ENCODE measurements at regions not wholly inside any gene's neighbourhood (a gene's known extent, or its start where the extent isn't known, plus 50 kb on each side); places are given as distances from the start of the nearest gene placed in this dataset.

DNA sequence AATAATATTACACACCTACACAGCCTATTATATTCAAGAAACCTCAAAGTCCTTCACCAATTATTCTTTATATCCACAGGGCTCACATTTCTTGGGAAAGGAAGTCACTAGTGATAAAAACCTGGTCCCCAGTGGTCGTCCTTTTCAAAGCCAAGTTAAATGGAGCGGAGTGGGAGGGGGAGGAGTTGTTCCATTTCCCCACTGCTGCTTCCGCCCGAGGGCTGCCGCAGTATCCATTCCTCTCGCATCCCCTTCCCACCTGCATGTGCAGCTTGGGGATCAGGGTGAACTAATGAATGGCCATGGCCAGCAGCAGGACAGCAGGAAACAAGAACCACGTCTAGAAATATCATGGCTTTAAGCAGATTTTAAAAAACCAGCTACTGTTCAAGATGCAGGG, 76.4 kb upstream of the SEMA6D start:
- intact Hi-C loops (cut with DNase I): no loop called here
- Histone ChIP-seq H3K4me1 (ENCODE audit: control insufficient read depth in 2 of 3, insufficient read depth in 2 of 3, low read depth in 1 of 3, low read length in 3 of 3) (no peaks in the 10 kb centered on the region), H3K27me3 (ENCODE audit: control insufficient read depth, insufficient read depth, low read length) (no peaks in the 10 kb centered on the region), H3K9me3 (ENCODE audit: control insufficient read depth in 2 of 3, insufficient read depth in 1 of 3, low read length in 3 of 3) (no peaks in the 10 kb centered on the region), H3K4me3 (ENCODE audit: low read length in 3 of 3) (no peak overlapping the region), H3K27ac (ENCODE audit: low read depth in 2 of 2, low read length in 2 of 2) (no peak overlapping the region), H3K36me3 (ENCODE audit: control insufficient read depth in 2 of 3, insufficient read depth in 3 of 3, low read length in 3 of 3) (no peaks in the 10 kb centered on the region), H3K9ac (ENCODE audit: low read length in 3 of 3) (no peak overlapping the region)
- TF ChIP-seq, protein P1, sequence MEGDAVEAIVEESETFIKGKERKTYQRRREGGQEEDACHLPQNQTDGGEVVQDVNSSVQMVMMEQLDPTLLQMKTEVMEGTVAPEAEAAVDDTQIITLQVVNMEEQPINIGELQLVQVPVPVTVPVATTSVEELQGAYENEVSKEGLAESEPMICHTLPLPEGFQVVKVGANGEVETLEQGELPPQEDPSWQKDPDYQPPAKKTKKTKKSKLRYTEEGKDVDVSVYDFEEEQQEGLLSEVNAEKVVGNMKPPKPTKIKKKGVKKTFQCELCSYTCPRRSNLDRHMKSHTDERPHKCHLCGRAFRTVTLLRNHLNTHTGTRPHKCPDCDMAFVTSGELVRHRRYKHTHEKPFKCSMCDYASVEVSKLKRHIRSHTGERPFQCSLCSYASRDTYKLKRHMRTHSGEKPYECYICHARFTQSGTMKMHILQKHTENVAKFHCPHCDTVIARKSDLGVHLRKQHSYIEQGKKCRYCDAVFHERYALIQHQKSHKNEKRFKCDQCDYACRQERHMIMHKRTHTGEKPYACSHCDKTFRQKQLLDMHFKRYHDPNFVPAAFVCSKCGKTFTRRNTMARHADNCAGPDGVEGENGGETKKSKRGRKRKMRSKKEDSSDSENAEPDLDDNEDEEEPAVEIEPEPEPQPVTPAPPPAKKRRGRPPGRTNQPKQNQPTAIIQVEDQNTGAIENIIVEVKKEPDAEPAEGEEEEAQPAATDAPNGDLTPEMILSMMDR (IDR thresholded peaks at IDR 0.05; ENCODE audit: borderline replicate concordance, extremely low read depth, insufficient read depth): no peak
- FAIRE-seq (no peak), DNase-seq (no peak)

DNA sequence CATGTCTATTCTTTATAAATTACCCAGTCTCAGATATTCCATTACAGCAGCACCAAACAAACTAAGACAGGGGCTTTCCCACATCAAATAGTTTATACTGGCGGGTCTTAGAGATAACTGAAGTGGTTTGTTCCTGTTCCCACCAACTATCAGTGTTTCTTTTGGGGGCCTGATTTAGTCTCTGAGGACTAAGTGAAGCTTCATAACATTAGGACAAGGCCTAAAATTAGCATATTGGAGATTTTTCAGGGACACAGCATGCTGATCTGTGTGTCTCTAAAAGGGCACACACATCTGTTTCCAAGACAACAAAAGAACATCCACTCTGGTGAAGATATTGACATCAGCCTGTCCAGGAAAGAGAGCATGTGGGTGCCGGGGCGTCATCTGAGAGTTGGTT, 72.6 kb upstream of the SEMA6D start:
- no peaks in the 10 kb centered on the region for H3K27me3 ChIP-seq (ENCODE audit: control insufficient read depth, insufficient read depth, low read length)
- H3K27ac ChIP-seq (ENCODE audit: low read depth in 2 of 2, low read length in 2 of 2): no peak overlapping the region
- no peaks in the 10 kb centered on the region for H3K4me1 ChIP-seq (ENCODE audit: control insufficient read depth in 2 of 3, insufficient read depth in 2 of 3, low read depth in 1 of 3, low read length in 3 of 3)
- H3K9ac ChIP-seq (ENCODE audit: low read length in 3 of 3): no peak overlapping the region
- TF ChIP-seq, protein P1 (IDR thresholded peaks at IDR 0.05; ENCODE audit: borderline replicate concordance, extremely low read depth, insufficient read depth): no peak
- no peak for DNase-seq
- intact Hi-C loops (cut with DNase I): no loop called here
- no peak for FAIRE-seq
- H3K36me3 ChIP-seq (ENCODE audit: control insufficient read depth in 2 of 3, insufficient read depth in 3 of 3, low read length in 3 of 3): no peaks in the 10 kb centered on the region
- H3K4me3 ChIP-seq (ENCODE audit: low read length in 3 of 3): no peak overlapping the region
- no peaks in the 10 kb centered on the region for H3K9me3 ChIP-seq (ENCODE audit: control insufficient read depth in 2 of 3, insufficient read depth in 1 of 3, low read length in 3 of 3)

DNA sequence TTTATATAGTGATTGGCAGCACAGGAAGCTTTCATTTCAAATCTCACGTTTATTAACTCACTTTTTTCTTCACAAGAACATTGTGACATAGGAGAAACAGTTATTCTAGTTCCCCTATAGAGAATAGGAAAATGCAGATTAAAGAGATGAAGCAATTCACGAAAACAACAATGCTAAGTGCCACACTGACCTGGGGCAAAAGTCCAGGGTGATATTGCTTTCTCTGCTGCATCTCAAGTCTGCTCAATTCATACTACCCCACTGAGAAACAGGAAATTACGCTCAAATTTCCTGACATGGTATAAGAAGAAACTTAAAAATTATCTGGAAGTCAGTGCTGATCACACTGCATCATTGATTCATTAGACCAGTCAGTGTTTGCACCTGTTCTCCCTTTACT, 66.7 kb upstream of the SEMA6D start:
- intact Hi-C loops (cut with DNase I): no loop called here
- Histone ChIP-seq H3K4me3 (ENCODE audit: low read length in 3 of 3) (no peak overlapping the region), H3K9ac (ENCODE audit: low read length in 3 of 3) (no peak overlapping the region), H3K27ac (ENCODE audit: low read depth in 2 of 2, low read length in 2 of 2) (no peak overlapping the region), H3K9me3 (ENCODE audit: control insufficient read depth in 2 of 3, insufficient read depth in 1 of 3, low read length in 3 of 3) (no peaks in the 10 kb centered on the region), H3K4me1 (ENCODE audit: control insufficient read depth in 2 of 3, insufficient read depth in 2 of 3, low read depth in 1 of 3, low read length in 3 of 3) (no peaks in the 10 kb centered on the region), H3K36me3 (ENCODE audit: control insufficient read depth in 2 of 3, insufficient read depth in 3 of 3, low read length in 3 of 3) (no peaks in the 10 kb centered on the region), H3K27me3 (ENCODE audit: control insufficient read depth, insufficient read depth, low read length) (no peaks in the 10 kb centered on the region)
- no peak for FAIRE-seq
- TF ChIP-seq, protein P1 (IDR thresholded peaks at IDR 0.05; ENCODE audit: borderline replicate concordance, extremely low read depth, insufficient read depth): no peak
- DNase-seq: no peak

DNA sequence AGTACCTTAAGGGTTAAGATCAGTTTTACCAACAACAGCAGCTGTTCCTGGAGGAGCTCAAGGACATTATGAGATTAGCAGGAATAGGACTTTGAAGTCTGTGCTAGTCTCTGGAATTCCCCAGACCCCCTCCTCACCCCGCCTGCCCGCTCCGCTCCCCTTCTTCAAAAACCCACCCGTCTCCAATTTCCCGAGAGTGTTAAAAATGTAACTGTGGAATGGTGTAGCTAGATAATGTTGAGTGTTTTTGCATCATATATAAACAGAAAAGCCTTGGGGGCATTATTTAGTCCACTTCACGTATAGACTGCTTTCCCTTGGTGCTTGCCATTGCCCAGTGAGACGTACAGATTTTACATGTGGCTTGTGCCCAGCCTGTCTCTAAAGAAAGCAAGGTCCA, 65.0 kb upstream of the SEMA6D start:
- no peaks in the 10 kb centered on the region for H3K27me3 ChIP-seq (ENCODE audit: control insufficient read depth, insufficient read depth, low read length)
- H3K9me3 ChIP-seq (ENCODE audit: control insufficient read depth in 2 of 3, insufficient read depth in 1 of 3, low read length in 3 of 3): no peaks in the 10 kb centered on the region
- no peak overlapping the region for H3K27ac ChIP-seq (ENCODE audit: low read depth in 2 of 2, low read length in 2 of 2)
- H3K9ac ChIP-seq (ENCODE audit: low read length in 3 of 3): no peak overlapping the region
- peak in 1 of 5 donors; percentile 21 for DNase-seq
- no peaks in the 10 kb centered on the region for H3K36me3 ChIP-seq (ENCODE audit: control insufficient read depth in 2 of 3, insufficient read depth in 3 of 3, low read length in 3 of 3)
- TF ChIP-seq, protein P1 (IDR thresholded peaks at IDR 0.05; ENCODE audit: borderline replicate concordance, extremely low read depth, insufficient read depth): no peak
- FAIRE-seq: no peak
- H3K4me3 ChIP-seq (ENCODE audit: low read length in 3 of 3): no peak overlapping the region
- intact Hi-C loops (cut with DNase I): no loop called here
- H3K4me1 ChIP-seq (ENCODE audit: control insufficient read depth in 2 of 3, insufficient read depth in 2 of 3, low read depth in 1 of 3, low read length in 3 of 3): no peaks in the 10 kb centered on the region
